DMS53 (cell line): ENCODE measurements at regions not wholly inside any gene's neighbourhood (a gene's known extent, or its start where the extent isn't known, plus 50 kb on each side); places are given as distances from the start of the nearest gene placed in this dataset.
"Not testable (repeated sequence)": the region's sequence is repeated elsewhere in the genome, so short reads cannot be mapped to it uniquely, and the experiment has no call there.

Source experiments
- DNase-seq: peaks from one replicate; lab custom pipeline; 2025; lab: John Stamatoyannopoulos, UW

- DNase-seq = no peak
Observed at GRCh38 chr1:208943291-208943690, 640.2 kb upstream of the CAMK1G start.

- DNase-seq = no peak
Observed at GRCh38 chr1:208944981-208945451, 638.5 kb upstream of the CAMK1G start.

GRCh38 chr1:208950206-208950605 is 633.3 kb upstream of the CAMK1G start:
- DNase-seq = no peak

GRCh38 chr1:208951026-208951525 is 632.4 kb upstream of the CAMK1G start:
- DNase-seq = no peak

GRCh38 chr1:208951908-208952307 is 631.6 kb upstream of the CAMK1G start:
- DNase-seq = peak; percentile 85

GRCh38 chr1:208962867-208963266 is 620.6 kb upstream of the CAMK1G start:
- no peak for DNase-seq

- no peak for DNase-seq
Observed at GRCh38 chr1:208965351-208965750, 618.2 kb upstream of the CAMK1G start.

- no peak for DNase-seq
Observed at GRCh38 chr1:208967334-208967733, 616.2 kb upstream of the CAMK1G start.

GRCh38 chr1:208974717-208975116 is 608.8 kb upstream of the CAMK1G start:
- DNase-seq = no peak

GRCh38 chr1:208975456-208975855 is 608.1 kb upstream of the CAMK1G start:
- no peak for DNase-seq

GRCh38 chr1:208977012-208977411 is 606.5 kb upstream of the CAMK1G start:
- no peak for DNase-seq

- DNase-seq = no peak
Observed at GRCh38 chr1:208977638-208978256, 605.8 kb upstream of the CAMK1G start.

- peak; percentile 16 for DNase-seq
Observed at GRCh38 chr1:208979776-208980175, 603.7 kb upstream of the CAMK1G start.

GRCh38 chr1:208980605-208981004 is 602.9 kb upstream of the CAMK1G start:
- DNase-seq = no peak

- DNase-seq = no peak
Observed at GRCh38 chr1:208985231-208985630, 598.3 kb upstream of the CAMK1G start.

GRCh38 chr1:208988811-208989222 is 594.7 kb upstream of the CAMK1G start:
- peak; percentile 79 for DNase-seq

- DNase-seq = no peak
Observed at GRCh38 chr1:208990456-208990855, 593.1 kb upstream of the CAMK1G start.

- DNase-seq = not testable (repeated sequence)
Observed at GRCh38 chr1:208997053-208997452, 586.5 kb upstream of the CAMK1G start.

GRCh38 chr1:208997726-208998312 is 585.7 kb upstream of the CAMK1G start:
- peak; percentile 48 for DNase-seq

GRCh38 chr1:209008586-209008985 is 574.9 kb upstream of the CAMK1G start:
- no peak for DNase-seq

- no peak for DNase-seq
Observed at GRCh38 chr1:209010475-209011230, 572.9 kb upstream of the CAMK1G start.

GRCh38 chr1:209012443-209013196 is 570.9 kb upstream of the CAMK1G start:
- peak; percentile 39 for DNase-seq
